ENCODE measurements at regions not wholly inside any gene's neighbourhood (a gene's known extent, or its start where the extent isn't known, plus 50 kb on each side); places are given as distances from the start of the nearest gene placed in this dataset.

GRCh38 chr12:46910830-46911229 lies 85.0 kb upstream of the SLC38A4 start:
- Mint-ChIP-seq H3K27ac (no peak overlapping the region), H3K36me3 (ENCODE audit: low read depth) (peaks cover 38% of the 10 kb centered on the region), H3K27me3 (ENCODE audit: insufficient read depth) (no peaks in the 10 kb centered on the region), H3K4me3 (no peak overlapping the region), H3K9me3 (peaks cover 19% of the 10 kb centered on the region), H3K4me1 (ENCODE audit: low read depth) (peaks cover 67% of the 10 kb centered on the region)
- TF ChIP-seq CTCF (IDR thresholded peaks at IDR 0.05) = no peak
- no peak for DNase-seq

GRCh38 chr12:46914336-46914735 lies 88.5 kb upstream of the SLC38A4 start:
- Mint-ChIP-seq H3K27ac (no peak overlapping the region; the same call in 1 of the 2 replicates), H3K4me3 (no peak overlapping the region), H3K9me3 (peaks cover 20% of the 10 kb centered on the region), H3K36me3 (ENCODE audit: low read depth) (peaks cover 37% of the 10 kb centered on the region), H3K4me1 (ENCODE audit: low read depth) (peaks cover 77% of the 10 kb centered on the region), H3K27me3 (ENCODE audit: insufficient read depth) (no peaks in the 10 kb centered on the region)
- DNase-seq = no peak
- TF ChIP-seq CTCF (IDR thresholded peaks at IDR 0.05) = no peak

GRCh38 chr12:46915082-46915481 lies 89.3 kb upstream of the SLC38A4 start:
- Mint-ChIP-seq H3K27ac (peak overlapping the region; percentile 63), H3K4me1 (ENCODE audit: low read depth) (peaks cover 78% of the 10 kb centered on the region), H3K9me3 (peaks cover 13% of the 10 kb centered on the region), H3K27me3 (ENCODE audit: insufficient read depth) (peaks cover 2% of the 10 kb centered on the region; the same call in 1 of the 2 replicates), H3K4me3 (0 out of 2 replicates have a peak overlapping the region, but pooled peaks have one; percentile 14), H3K36me3 (ENCODE audit: low read depth) (peaks cover 30% of the 10 kb centered on the region)
- peak; percentile 93 for DNase-seq
- no peak for TF ChIP-seq CTCF (IDR thresholded peaks at IDR 0.05)

GRCh38 chr12:46915836-46916235 lies 90.0 kb upstream of the SLC38A4 start:
- DNase-seq = no peak
- Mint-ChIP-seq H3K4me1 (ENCODE audit: low read depth) (peaks cover 83% of the 10 kb centered on the region), H3K27ac (peak overlapping the region; percentile 63), H3K36me3 (ENCODE audit: low read depth) (peaks cover 24% of the 10 kb centered on the region), H3K27me3 (ENCODE audit: insufficient read depth) (peaks cover 2% of the 10 kb centered on the region; the same call in 1 of the 2 replicates), H3K9me3 (peaks cover 8% of the 10 kb centered on the region), H3K4me3 (0 out of 2 replicates have a peak overlapping the region, but pooled peaks have one; percentile 14)
- TF ChIP-seq CTCF (IDR thresholded peaks at IDR 0.05) = no peak

- Mint-ChIP-seq H3K27me3 (ENCODE audit: insufficient read depth) (peaks cover 2% of the 10 kb centered on the region; the same call in 1 of the 2 replicates), H3K4me1 (ENCODE audit: low read depth) (peaks cover 83% of the 10 kb centered on the region), H3K9me3 (peaks cover 5% of the 10 kb centered on the region), H3K36me3 (ENCODE audit: low read depth) (peaks cover 15% of the 10 kb centered on the region), H3K4me3 (no peak overlapping the region), H3K27ac (peak overlapping the region; percentile 51)
- no peak for DNase-seq
- TF ChIP-seq CTCF (IDR thresholded peaks at IDR 0.05) = no peak
Measured at GRCh38 chr12:46916796-46917419, 91.1 kb upstream of the SLC38A4 start.

Measured in HFFc6 (cell line).